Sciatic nerve (tissue), 2 donors: ENCODE measurements at regions not wholly inside any gene's neighbourhood (a gene's known extent, or its start where the extent isn't known, plus 50 kb on each side); places are given as distances from the start of the nearest gene placed in this dataset.
"Not testable (repeated sequence)": the region's sequence is repeated elsewhere in the genome, so short reads cannot be mapped to it uniquely, and the experiment has no call there.

Source experiments
- ATAC-seq: fragments of 200-7000 bp; cut with Tn5 transposase; one replicate; pipeline ENCODE4 v1.9.1; 2020; ENCODE audit warnings: mild to moderate bottlenecking, moderate library complexity
- DNase-seq: peaks from one replicate; pipeline ENCODE4 v3.0.0-alpha.2; 2020; ENCODE audit warnings: low spot score
- intact Hi-C: fragments of 100-400 bp; cut with DNase I; formaldehyde crosslinking; loops from one replicate; pipeline ENCODE4 v1.14.2; 2022
- donor health status: DM: no; HTN: no; CAD: no.
- donor health status: DM: no; HTN: no; CAD: no.

DNA sequence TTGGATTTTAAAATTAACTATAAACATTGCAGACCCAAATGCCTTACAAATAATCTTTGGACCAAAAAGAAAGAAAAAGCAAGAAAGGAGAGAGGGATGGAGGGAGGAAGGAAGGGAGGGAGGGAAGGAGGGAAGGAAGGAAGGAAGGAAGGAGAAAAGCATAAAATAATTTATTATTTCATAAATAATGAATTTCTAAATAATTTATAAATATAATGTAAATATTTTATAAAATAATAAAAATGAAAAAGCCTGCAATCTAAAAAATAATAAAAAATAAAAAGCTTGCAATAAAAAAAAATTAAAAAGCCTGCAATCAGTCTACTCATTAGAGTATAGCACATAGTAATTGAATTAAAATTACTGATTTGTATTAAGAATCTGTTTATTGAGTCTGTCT is 614.3 kb downstream of the ISL1 start:
- ATAC-seq: no peak
- no peak for DNase-seq
- intact Hi-C loops: no loop called here

DNA sequence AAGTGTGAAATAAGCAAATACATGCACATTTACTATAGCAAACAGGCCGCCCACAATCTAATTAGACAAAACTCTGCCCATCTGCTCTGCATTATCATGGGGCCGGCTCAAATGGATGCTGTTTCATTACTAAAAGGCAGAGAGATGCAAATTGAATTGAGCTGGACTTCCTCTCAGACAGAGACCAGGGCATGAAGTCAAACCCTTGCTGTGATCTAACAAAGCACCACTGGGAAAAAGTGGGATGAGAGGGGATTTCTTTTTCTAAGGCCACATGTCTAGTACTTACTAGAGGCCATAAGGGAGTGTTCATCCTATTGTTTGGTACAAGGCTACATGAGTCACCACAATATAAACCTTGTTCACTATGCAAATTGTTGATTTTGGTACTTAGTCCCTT is 614.7 kb downstream of the ISL1 start:
- intact Hi-C loops: no loop called here
- ATAC-seq: no peak
- DNase-seq: no peak

- intact Hi-C loops: no loop called here
- DNase-seq: no peak
- no peak for ATAC-seq
Observed at GRCh38 chr5:52007230-52007858, 624.1 kb downstream of the ISL1 start.

DNA sequence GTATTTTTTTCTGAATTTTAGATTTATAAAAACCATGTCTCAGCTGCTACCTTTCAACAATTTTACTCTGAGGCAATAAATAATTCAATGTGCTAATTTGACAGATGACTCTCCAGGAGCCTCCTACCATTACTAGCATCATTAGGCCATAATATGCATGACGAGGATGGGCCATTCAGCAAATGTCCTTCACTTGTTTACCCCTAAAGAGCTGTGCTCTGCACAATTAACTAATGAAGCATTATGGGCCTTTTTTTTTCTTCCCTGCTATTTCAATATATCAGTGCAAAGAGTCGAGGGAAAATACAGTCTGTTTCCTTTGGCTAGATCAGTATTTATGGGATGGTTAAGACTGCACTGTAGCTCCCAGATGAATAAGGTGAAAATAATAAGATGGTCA is 627.2 kb downstream of the ISL1 start:
- ATAC-seq (no peak), DNase-seq (no peak)
- intact Hi-C loops: no loop called here

GRCh38 chr5:52013523-52013922 is 630.3 kb downstream of the ISL1 start:
- intact Hi-C loops: no loop called here
- ATAC-seq (no peak), DNase-seq (no peak)

- no peak for ATAC-seq
Observed at GRCh38 chr5:52015760-52016159, 632.5 kb downstream of the ISL1 start.

GRCh38 chr5:52017567-52017966 is 634.3 kb downstream of the ISL1 start:
- intact Hi-C loops: no loop called here
- ATAC-seq: no peak

More at GRCh38 chr5:52015760-52016159, 632.5 kb downstream of the ISL1 start:
- no peak for DNase-seq
- intact Hi-C loops: no loop called here

DNA sequence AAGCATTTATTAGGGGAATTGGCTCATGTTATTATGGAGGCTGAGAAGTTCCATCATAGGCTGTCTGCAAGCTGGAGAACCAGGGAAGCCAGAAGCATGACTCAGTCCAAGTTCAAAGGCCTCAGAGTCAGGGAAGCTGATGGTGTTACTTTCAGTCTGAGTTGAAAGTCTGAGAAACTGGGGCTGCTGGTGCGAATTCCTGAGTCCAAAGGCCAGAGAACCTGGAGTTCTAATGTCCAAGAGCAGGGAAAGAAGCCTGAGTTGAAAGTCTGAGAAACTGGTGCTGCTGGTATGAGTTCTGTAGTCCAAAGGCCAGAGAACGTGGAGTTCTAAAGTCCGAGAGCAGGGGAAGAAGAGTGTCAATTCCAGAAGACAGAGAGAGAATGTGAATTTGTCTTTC is 641.1 kb downstream of the ISL1 start:
- DNase-seq (no peak), ATAC-seq (no peak)
- intact Hi-C loops: no loop called here

More at GRCh38 chr5:52017567-52017966, 634.3 kb downstream of the ISL1 start:
- DNase-seq: no peak

DNA sequence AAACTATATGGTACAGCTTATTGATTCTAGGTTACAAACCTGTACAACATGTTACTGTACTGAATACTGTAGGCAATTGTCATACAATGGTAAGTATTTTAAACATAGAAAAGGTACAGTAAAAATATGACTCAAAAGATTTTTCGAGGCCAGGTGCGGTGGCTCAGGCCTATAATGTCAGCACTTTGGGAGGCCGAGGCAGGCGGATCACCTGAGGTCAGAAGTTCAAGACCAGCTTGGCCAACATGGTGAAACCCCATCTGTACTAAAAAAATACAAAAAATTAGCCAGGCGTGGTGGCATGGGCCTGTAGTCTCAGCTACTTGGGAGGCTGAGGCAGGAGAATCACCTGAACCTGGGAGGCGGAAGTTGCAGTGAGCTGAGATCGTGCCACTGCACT is 646.6 kb downstream of the ISL1 start:
- intact Hi-C loops, DNase-seq, ATAC-seq: not testable (repeated sequence)

- no peak for DNase-seq
- intact Hi-C loops: no loop called here
- no peak for ATAC-seq
Observed at GRCh38 chr5:52041842-52042241, 658.6 kb downstream of the ISL1 start.

DNA sequence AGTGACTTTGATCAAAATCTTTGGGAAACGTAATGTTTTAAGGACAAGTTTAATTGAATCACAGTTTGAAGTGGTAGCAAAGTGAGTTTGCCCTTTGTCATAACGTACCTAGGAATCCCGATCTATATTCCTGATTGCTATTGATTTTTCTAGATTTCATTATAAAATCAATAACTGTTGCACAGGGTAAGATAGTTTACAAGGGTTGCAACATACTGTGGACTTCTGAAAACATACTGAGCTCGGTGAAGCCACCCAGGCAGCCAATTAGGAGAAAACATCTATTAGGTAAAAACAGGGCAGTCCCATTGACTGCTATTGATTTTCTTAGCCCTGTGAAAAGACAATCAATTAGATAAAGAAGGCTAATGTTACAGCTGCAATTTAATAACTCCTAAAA is 659.9 kb downstream of the ISL1 start:
- intact Hi-C loops: no loop called here
- DNase-seq (no peak), ATAC-seq (no peak)

GRCh38 chr5:52043543-52043942 is 660.3 kb downstream of the ISL1 start:
- no peak for ATAC-seq
- intact Hi-C loops: no loop called here
- DNase-seq: no peak

DNA sequence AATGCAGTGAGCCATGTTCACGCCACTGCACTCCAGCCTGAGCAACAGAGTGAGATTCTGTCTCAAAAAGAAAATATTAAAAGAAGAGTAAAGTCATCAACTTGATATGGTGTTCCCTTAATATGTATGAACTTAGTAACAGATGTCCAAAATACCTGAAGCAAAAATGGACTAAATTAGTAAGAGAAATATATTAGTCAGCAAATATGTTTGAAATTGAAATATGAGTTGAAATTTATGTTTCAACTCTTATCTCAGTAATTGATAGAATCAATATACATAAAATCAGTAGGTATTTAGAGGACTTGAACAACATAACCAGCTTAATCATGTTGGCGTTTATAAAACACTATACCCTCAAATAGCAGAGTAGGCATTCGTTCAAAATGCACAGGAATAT is 668.5 kb downstream of the ISL1 start:
- no peak for DNase-seq
- ATAC-seq: no peak
- intact Hi-C loops: no loop called here

DNA sequence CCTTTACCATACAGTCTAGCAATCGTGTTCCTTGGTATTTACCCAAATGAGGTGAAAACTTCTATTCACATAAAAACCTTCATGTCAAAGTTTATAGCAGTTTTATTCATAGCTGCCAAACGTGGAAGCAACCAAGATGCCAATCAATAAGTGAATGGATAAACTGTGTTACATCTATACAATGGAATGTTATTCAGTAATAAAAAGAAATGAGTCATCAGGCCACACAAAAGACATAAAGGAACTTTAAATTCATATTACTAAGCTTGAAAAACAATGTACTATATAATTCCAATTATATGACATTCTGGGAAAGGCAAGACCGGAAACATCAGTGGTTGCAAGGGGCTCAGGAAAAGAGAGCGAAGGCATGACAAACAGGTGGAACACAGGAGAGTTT is 679.9 kb downstream of the ISL1 start:
- intact Hi-C loops: no loop called here
- ATAC-seq (no peak), DNase-seq (no peak)

DNA sequence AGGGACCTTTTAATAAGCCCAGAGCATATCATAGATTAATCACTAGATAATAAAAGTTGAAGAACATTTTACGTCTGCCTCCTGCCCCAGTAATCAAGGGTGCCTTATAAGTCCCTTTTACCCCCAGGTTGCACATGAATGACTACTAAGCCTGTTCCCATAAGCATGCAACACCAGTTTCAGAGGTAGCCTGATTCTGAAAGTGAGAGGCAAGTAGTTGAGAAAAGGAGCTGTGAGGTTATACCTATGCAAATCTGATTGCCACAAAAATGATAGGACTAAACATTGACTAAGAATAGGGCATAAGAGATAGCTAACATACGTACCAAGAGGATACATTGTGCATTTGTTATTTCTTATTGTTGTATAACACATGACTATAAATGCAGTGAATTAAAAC is 681.9 kb downstream of the ISL1 start:
- intact Hi-C loops: no loop called here

GRCh38 chr5:52069997-52070396 is 686.7 kb downstream of the ISL1 start:
- ATAC-seq: no peak
- intact Hi-C loops: no loop called here
- no peak for DNase-seq

More for the DNA sequence above, 681.9 kb downstream of the ISL1 start:
- no peak for DNase-seq
- ATAC-seq: no peak

GRCh38 chr5:52073993-52074689 is 690.9 kb downstream of the ISL1 start:
- DNase-seq (no peak), ATAC-seq (no peak)
- intact Hi-C loops: no loop called here

GRCh38 chr5:52077941-52078815 is 694.9 kb downstream of the ISL1 start:
- intact Hi-C loops: no loop called here
- no peak for DNase-seq
- ATAC-seq: no peak

DNA sequence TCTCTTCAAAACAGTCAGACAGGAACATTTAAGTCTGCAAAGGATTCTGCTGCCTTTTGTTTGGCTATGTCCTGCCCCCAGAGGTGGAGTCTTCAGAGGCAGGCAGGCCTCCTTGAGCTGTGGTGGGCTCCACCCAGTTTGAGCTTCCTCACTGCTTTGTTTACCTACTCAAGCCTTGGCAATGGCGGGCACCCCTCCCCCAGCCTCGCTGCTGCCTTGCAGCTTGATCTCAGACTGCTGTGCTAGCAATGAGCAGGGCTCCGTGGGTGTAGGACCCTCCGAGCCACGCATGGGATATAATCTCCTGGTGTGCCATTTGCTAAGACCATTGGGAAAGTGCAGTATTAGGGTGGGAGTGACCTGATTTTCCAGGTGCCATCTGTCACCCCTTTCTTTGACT is 685.4 kb upstream of the ITGA1 start:
- ATAC-seq, intact Hi-C loops, DNase-seq: not testable (repeated sequence)
